Esophagus squamous epithelium (tissue), 4 donors: ENCODE measurements at regions not wholly inside any gene's neighbourhood (a gene's known extent, or its start where the extent isn't known, plus 50 kb on each side); places are given as distances from the start of the nearest gene placed in this dataset.

Source experiments
- CTCF ChIP-seq, 6 experiments: fragments of 450-650 bp in 4 of 6; fragments of 200-600 bp in 2 of 6; sonication (generic) in 2 of 6; IDR thresholded peaks; one replicate each; pipeline ENCODE4 v1.5.1; 2016 to 2019; ENCODE audit warnings: antibody characterized with exemption in 6 of 6, mild to moderate bottlenecking in 4 of 6, moderate library complexity in 4 of 6
- POLR2A ChIP-seq, 4 donors: fragments of 450-650 bp; IDR thresholded peaks; one replicate each; pipeline ENCODE4 v1.6.1; 2017; ENCODE audit warnings: antibody characterized with exemption in 4 of 4, mild to moderate bottlenecking in 4 of 4, moderate library complexity in 3 of 4

GRCh38 chr5:131005963-131006684 is 158.9 kb downstream of the HINT1 start:
- TF ChIP-seq POLR2A (IDR thresholded peaks at IDR 0.05): no peak
- no peak for TF ChIP-seq CTCF (IDR thresholded peaks at IDR 0.05)
